ENCODE measurements at regions not wholly inside any gene's neighbourhood (a gene's known extent, or its start where the extent isn't known, plus 50 kb on each side); places are given as distances from the start of the nearest gene placed in this dataset.

- Mint-ChIP-seq H3K36me3 (ENCODE audit: insufficient read depth, unreplicated experiment) (no peaks in the 10 kb centered on the region), H3K27me3 (ENCODE audit: insufficient read depth, unreplicated experiment) (no peaks in the 10 kb centered on the region), H3K27ac (ENCODE audit: unreplicated experiment) (no peak overlapping the region), H3K9me3 (ENCODE audit: unreplicated experiment) (no peaks in the 10 kb centered on the region), H3K4me3 (ENCODE audit: unreplicated experiment) (no peak overlapping the region), H3K4me1 (ENCODE audit: low read depth, unreplicated experiment) (peaks cover 4% of the 10 kb centered on the region)
- BruUV-seq (replicated peaks): no TSS peak
- CTCF ChIA-PET: interaction anchor here (1.1 kb wide), 2 partner anchors 10 to 19 kb away, joined by 3 to 4 read pairs; no protein-coding TSS in a partner anchor
- H3K9me3 ChIP-seq: no peaks in the 10 kb centered on the region
- POLR2A ChIA-PET: interaction anchor here (0.6 kb wide), 2 partner anchors 64 to 279 kb away, joined by 3 to 5 read pairs; partner anchors contain the start of genes CCDC148 and PKP4
- peaks cover 14% of the 10 kb centered on the region for H3K4me1 ChIP-seq
- H3K4me3 ChIP-seq (ENCODE audit: low read depth, low read length): no peak overlapping the region
- intact Hi-C loops (cut with micrococcal nuclease; ENCODE audit: unreplicated experiment): loop anchor here (5.0 kb wide), 1 partner anchor 39 kb away; no protein-coding TSS in a partner anchor
- no peak for DNase-seq
- H3K27me3 ChIP-seq (replicated peaks; ENCODE audit: control insufficient read depth, insufficient read depth, low read length): no peaks in the 10 kb centered on the region
- no peaks in the 10 kb centered on the region for H3K36me3 ChIP-seq (ENCODE audit: control insufficient read depth, insufficient read depth, low read length)
- TF ChIP-seq, protein P1, sequence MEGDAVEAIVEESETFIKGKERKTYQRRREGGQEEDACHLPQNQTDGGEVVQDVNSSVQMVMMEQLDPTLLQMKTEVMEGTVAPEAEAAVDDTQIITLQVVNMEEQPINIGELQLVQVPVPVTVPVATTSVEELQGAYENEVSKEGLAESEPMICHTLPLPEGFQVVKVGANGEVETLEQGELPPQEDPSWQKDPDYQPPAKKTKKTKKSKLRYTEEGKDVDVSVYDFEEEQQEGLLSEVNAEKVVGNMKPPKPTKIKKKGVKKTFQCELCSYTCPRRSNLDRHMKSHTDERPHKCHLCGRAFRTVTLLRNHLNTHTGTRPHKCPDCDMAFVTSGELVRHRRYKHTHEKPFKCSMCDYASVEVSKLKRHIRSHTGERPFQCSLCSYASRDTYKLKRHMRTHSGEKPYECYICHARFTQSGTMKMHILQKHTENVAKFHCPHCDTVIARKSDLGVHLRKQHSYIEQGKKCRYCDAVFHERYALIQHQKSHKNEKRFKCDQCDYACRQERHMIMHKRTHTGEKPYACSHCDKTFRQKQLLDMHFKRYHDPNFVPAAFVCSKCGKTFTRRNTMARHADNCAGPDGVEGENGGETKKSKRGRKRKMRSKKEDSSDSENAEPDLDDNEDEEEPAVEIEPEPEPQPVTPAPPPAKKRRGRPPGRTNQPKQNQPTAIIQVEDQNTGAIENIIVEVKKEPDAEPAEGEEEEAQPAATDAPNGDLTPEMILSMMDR (IDR thresholded peaks at IDR 0.05; ENCODE audit: insufficient read depth in 1 of 2, low read depth in 1 of 2, low read length in 1 of 2, severe bottlenecking in 1 of 2, unreplicated experiment in 1 of 2): no peak
Measured at GRCh38 chr2:158735822-158736580, 59.1 kb upstream of the DAPL1 start.

DNA sequence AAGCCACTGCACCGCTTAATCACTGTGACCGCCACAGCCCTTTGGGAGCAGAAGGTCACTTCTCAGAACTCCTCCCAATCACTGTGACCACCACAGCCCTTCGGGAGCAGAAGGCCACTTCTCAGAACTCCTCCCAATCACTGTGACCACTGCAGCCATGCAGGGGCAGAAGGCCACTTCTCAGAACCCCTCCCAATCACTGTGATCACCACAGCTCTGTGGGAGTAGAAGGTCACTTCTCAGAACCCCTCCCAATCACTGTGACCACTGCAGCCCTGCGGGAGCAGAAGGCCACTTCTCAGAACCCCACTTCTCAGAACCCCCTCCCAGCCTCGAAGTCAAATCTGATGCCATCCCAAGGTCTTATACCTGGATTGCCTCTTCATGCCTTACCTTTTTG is 56.8 kb upstream of the DAPL1 start:
- Histone ChIP-seq H3K4me1 (peaks cover 14% of the 10 kb centered on the region), H3K9me3 (no peaks in the 10 kb centered on the region), H3K36me3 (ENCODE audit: control insufficient read depth, insufficient read depth, low read length) (no peaks in the 10 kb centered on the region), H3K27me3 (replicated peaks; ENCODE audit: control insufficient read depth, insufficient read depth, low read length) (no peaks in the 10 kb centered on the region), H3K4me3 (ENCODE audit: low read depth, low read length) (no peak overlapping the region)
- BruUV-seq (replicated peaks): no TSS peak
- ChIA-PET CTCF (interaction anchor here (0.6 kb wide), 1 partner anchor 16 kb away, joined by 4 read pairs; no protein-coding TSS in a partner anchor), POLR2A (no interaction called here)
- H3K36me3 Mint-ChIP-seq (ENCODE audit: insufficient read depth, unreplicated experiment): no peaks in the 10 kb centered on the region
- H3K9me3 Mint-ChIP-seq (ENCODE audit: unreplicated experiment): no peaks in the 10 kb centered on the region
- intact Hi-C loops (cut with micrococcal nuclease; ENCODE audit: unreplicated experiment): loop anchor here (5.0 kb wide), 1 partner anchor 41 kb away; no protein-coding TSS in a partner anchor
- no peaks in the 10 kb centered on the region for H3K27me3 Mint-ChIP-seq (ENCODE audit: insufficient read depth, unreplicated experiment)
- DNase-seq: no peak
- TF ChIP-seq, protein P1 (IDR thresholded peaks at IDR 0.05; ENCODE audit: insufficient read depth in 1 of 2, low read depth in 1 of 2, low read length in 1 of 2, severe bottlenecking in 1 of 2, unreplicated experiment in 1 of 2): no peak
- peaks cover 4% of the 10 kb centered on the region for H3K4me1 Mint-ChIP-seq (ENCODE audit: low read depth, unreplicated experiment)
- H3K27ac Mint-ChIP-seq (ENCODE audit: unreplicated experiment): no peak overlapping the region
- no peak overlapping the region for H3K4me3 Mint-ChIP-seq (ENCODE audit: unreplicated experiment)

- CTCF ChIA-PET: no interaction called here
- no TSS peak for BruUV-seq (replicated peaks)
Measured at GRCh38 chr2:158740127-158740526, 55.0 kb upstream of the DAPL1 start.

More at GRCh38 chr2:158740127-158740526, 55.0 kb upstream of the DAPL1 start:
- Mint-ChIP-seq H3K4me1 (ENCODE audit: low read depth, unreplicated experiment) (peaks cover 4% of the 10 kb centered on the region), H3K4me3 (ENCODE audit: unreplicated experiment) (no peak overlapping the region), H3K27ac (ENCODE audit: unreplicated experiment) (no peak overlapping the region), H3K27me3 (ENCODE audit: insufficient read depth, unreplicated experiment) (no peaks in the 10 kb centered on the region), H3K36me3 (ENCODE audit: insufficient read depth, unreplicated experiment) (no peaks in the 10 kb centered on the region), H3K9me3 (ENCODE audit: unreplicated experiment) (no peaks in the 10 kb centered on the region)
- H3K36me3 ChIP-seq (ENCODE audit: control insufficient read depth, insufficient read depth, low read length): no peaks in the 10 kb centered on the region
- POLR2A ChIA-PET: no interaction called here
- H3K27me3 ChIP-seq (replicated peaks; ENCODE audit: control insufficient read depth, insufficient read depth, low read length): no peaks in the 10 kb centered on the region
- intact Hi-C loops (cut with micrococcal nuclease; ENCODE audit: unreplicated experiment): no loop called here
- TF ChIP-seq, protein P1 (IDR thresholded peaks at IDR 0.05; ENCODE audit: insufficient read depth in 1 of 2, low read depth in 1 of 2, low read length in 1 of 2, severe bottlenecking in 1 of 2, unreplicated experiment in 1 of 2): no peak
- DNase-seq: no peak
- H3K4me1 ChIP-seq: peaks cover 5% of the 10 kb centered on the region; the same call in 1 of the 2 replicates
- no peaks in the 10 kb centered on the region for H3K9me3 ChIP-seq
- no peak overlapping the region for H3K4me3 ChIP-seq (ENCODE audit: low read depth, low read length)

Data from Caco-2 (cell line).